CD4-positive, CD25-positive, alpha-beta regulatory T cell (primary cell): ENCODE measurements at regions not wholly inside any gene's neighbourhood (a gene's known extent, or its start where the extent isn't known, plus 50 kb on each side); places are given as distances from the start of the nearest gene placed in this dataset.

Source experiments
- ATAC-seq, 2 donors: fragments of 150-1000 bp; cut with Tn5 transposase; one replicate each; pipeline ENCODE4 v1.10.0; 2021; ENCODE audit warnings: low read depth in 2 of 2, moderate number of reproducible peaks in 2 of 2, moderate library complexity in 1 of 2
- DNase-seq, 3 donors: peaks; one replicate each; pipeline versions ENCODE4 v3.0.0 to v3.0.0-alpha.2; 2012 to 2022; ENCODE audit warnings: mixed read lengths in 1 of 3
- H3K27ac ChIP-seq: one replicate; pipeline ENCODE4 v1.7.0; 2013; ENCODE audit warnings: mild to moderate bottlenecking, low read length; ENCODE audit not compliant: insufficient read depth, poor library complexity, severe bottlenecking
- H3K27me3 ChIP-seq: one replicate; pipeline ENCODE4 v1.7.0; 2013; ENCODE audit warnings: low read length; ENCODE audit not compliant: control insufficient read depth, insufficient read depth
- H3K36me3 ChIP-seq: one replicate; pipeline ENCODE4 v1.7.0; 2013; ENCODE audit warnings: mild to moderate bottlenecking, low read length, moderate library complexity; ENCODE audit not compliant: control insufficient read depth, insufficient read depth
- H3K4me1 ChIP-seq: 2 replicates; pipeline ENCODE4 v1.7.0; 2013; ENCODE audit warnings: mild to moderate bottlenecking, low read length; ENCODE audit not compliant: insufficient read depth, control insufficient read depth, poor library complexity, severe bottlenecking
- H3K4me3 ChIP-seq: one replicate; pipeline ENCODE4 v1.7.0; 2013; ENCODE audit warnings: low read depth, mild to moderate bottlenecking, low read length, moderate library complexity
- H3K9me3 ChIP-seq, 2 experiments: 1 replicate in 1 of 2; 2 replicates in 1 of 2; pipeline ENCODE4 v1.7.0; 2013; ENCODE audit warnings: low read length in 2 of 2, mild to moderate bottlenecking in 1 of 2, moderate library complexity in 1 of 2; ENCODE audit not compliant: control insufficient read depth in 2 of 2
- H3K27ac Mint-ChIP-seq, 3 donors: one replicate each; pipeline ENCODE4 v1.8.0; 2020 to 2022; ENCODE audit warnings: mild to moderate bottlenecking in 3 of 3, mixed read lengths in 3 of 3, moderate library complexity in 2 of 3
- H3K27me3 Mint-ChIP-seq: one replicate; pipeline ENCODE4 v1.8.0; 2022; ENCODE audit warnings: mild to moderate bottlenecking, mixed read lengths
- H3K36me3 Mint-ChIP-seq: one replicate; pipeline ENCODE4 v1.8.0; 2020; ENCODE audit warnings: mixed read lengths
- H3K4me1 Mint-ChIP-seq, 4 donors: one replicate each; pipeline ENCODE4 v1.8.0; 2020 to 2022; ENCODE audit warnings: mixed read lengths in 4 of 4, mild to moderate bottlenecking in 1 of 4
- H3K4me3 Mint-ChIP-seq, 4 donors: one replicate each; pipeline ENCODE4 v1.8.0; 2020 to 2022; ENCODE audit warnings: mild to moderate bottlenecking in 4 of 4, mixed read lengths in 4 of 4, moderate library complexity in 3 of 4
- H3K9me3 Mint-ChIP-seq, 7 donors: one replicate each; pipeline ENCODE4 v1.8.0; 2020 to 2022; ENCODE audit warnings: mixed read lengths in 7 of 7, mild to moderate bottlenecking in 3 of 7, moderate library complexity in 2 of 7

GRCh38 chr7:10211861-10212260 is 761.8 kb upstream of the PHF14 start:
- H3K36me3 Mint-ChIP-seq, result no peaks in the 10 kb centered on the region
- peaks cover 0 to 18% (median 4%) of the 10 kb centered on the region in 7 donors for H3K9me3 Mint-ChIP-seq
- H3K4me1 Mint-ChIP-seq, result no peaks in the 10 kb centered on the region
- no peaks in the 10 kb centered on the region for H3K27me3 Mint-ChIP-seq
- H3K4me3 Mint-ChIP-seq, result no peak overlapping the region
- Histone ChIP-seq H3K4me3 (no peak overlapping the region), H3K36me3 (no peaks in the 10 kb centered on the region), H3K9me3 (peaks cover 2 to 14% of the 10 kb centered on the region in 2 experiments), H3K27me3 (no peaks in the 10 kb centered on the region), H3K4me1 (no peaks in the 10 kb centered on the region), H3K27ac (no peak overlapping the region)
- ATAC-seq, result no peak
- DNase-seq, result no peak
- no peak overlapping the region for H3K27ac Mint-ChIP-seq

- H3K9me3 ChIP-seq, result peaks cover 2 to 14% of the 10 kb centered on the region in 2 experiments
- H3K27ac Mint-ChIP-seq, result no peak overlapping the region
- H3K4me3 ChIP-seq, result no peak overlapping the region
- ATAC-seq (no peak), DNase-seq (no peak)
- no peaks in the 10 kb centered on the region for H3K36me3 Mint-ChIP-seq
- no peaks in the 10 kb centered on the region for H3K27me3 Mint-ChIP-seq
- H3K4me1 ChIP-seq, result no peaks in the 10 kb centered on the region
- no peak overlapping the region for H3K4me3 Mint-ChIP-seq
- H3K4me1 Mint-ChIP-seq, result no peaks in the 10 kb centered on the region
- no peak overlapping the region for H3K27ac ChIP-seq
- no peaks in the 10 kb centered on the region for H3K27me3 ChIP-seq
- H3K9me3 Mint-ChIP-seq, result peaks cover 0 to 22% (median 4%) of the 10 kb centered on the region in 7 donors
- no peaks in the 10 kb centered on the region for H3K36me3 ChIP-seq
Observed at GRCh38 chr7:10212649-10213048, 761.0 kb upstream of the PHF14 start.

- H3K27me3 ChIP-seq, result no peaks in the 10 kb centered on the region
- H3K36me3 Mint-ChIP-seq, result no peaks in the 10 kb centered on the region
- peaks cover 0 to 12% (median 4%) of the 10 kb centered on the region in 7 donors for H3K9me3 Mint-ChIP-seq
- H3K27ac ChIP-seq, result no peak overlapping the region
- ATAC-seq (no peak), DNase-seq (no peak)
- no peak overlapping the region for H3K27ac Mint-ChIP-seq
- H3K27me3 Mint-ChIP-seq, result no peaks in the 10 kb centered on the region
- H3K36me3 ChIP-seq, result no peaks in the 10 kb centered on the region
- H3K4me3 ChIP-seq, result no peak overlapping the region
- peaks cover 5 to 10% of the 10 kb centered on the region in 2 experiments for H3K9me3 ChIP-seq
- H3K4me1 Mint-ChIP-seq, result no peaks in the 10 kb centered on the region
- no peaks in the 10 kb centered on the region for H3K4me1 ChIP-seq
- no peak overlapping the region for H3K4me3 Mint-ChIP-seq
Observed at GRCh38 chr7:10216462-10216861, 757.2 kb upstream of the PHF14 start.

GRCh38 chr7:10221084-10221483 is 752.6 kb upstream of the PHF14 start:
- ATAC-seq (no peak), DNase-seq (no peak)
- no peaks in the 10 kb centered on the region for H3K27me3 ChIP-seq
- no peak overlapping the region for H3K27ac ChIP-seq
- H3K36me3 Mint-ChIP-seq, result no peaks in the 10 kb centered on the region
- H3K4me1 Mint-ChIP-seq, result no peaks in the 10 kb centered on the region
- no peak overlapping the region for H3K27ac Mint-ChIP-seq
- no peak overlapping the region for H3K4me3 ChIP-seq
- no peak overlapping the region for H3K4me3 Mint-ChIP-seq
- H3K4me1 ChIP-seq, result no peaks in the 10 kb centered on the region
- H3K9me3 ChIP-seq, result peaks cover 0 to 9% of the 10 kb centered on the region in 2 experiments
- H3K9me3 Mint-ChIP-seq, result peaks cover 0 to 18% (median 4%) of the 10 kb centered on the region in 7 donors
- peaks cover 4% of the 10 kb centered on the region for H3K27me3 Mint-ChIP-seq
- no peaks in the 10 kb centered on the region for H3K36me3 ChIP-seq

- Histone ChIP-seq H3K36me3 (no peaks in the 10 kb centered on the region), H3K4me3 (no peak overlapping the region), H3K9me3 (peaks cover 0 to 11% of the 10 kb centered on the region in 2 experiments), H3K27ac (no peak overlapping the region), H3K4me1 (no peaks in the 10 kb centered on the region), H3K27me3 (no peaks in the 10 kb centered on the region)
- Mint-ChIP-seq H3K9me3 (peaks cover 0 to 16% (median 1%) of the 10 kb centered on the region in 7 donors), H3K36me3 (no peaks in the 10 kb centered on the region), H3K27ac (no peak overlapping the region), H3K27me3 (peaks cover 4% of the 10 kb centered on the region), H3K4me1 (no peaks in the 10 kb centered on the region), H3K4me3 (no peak overlapping the region)
- no peak for DNase-seq
- ATAC-seq, result no peak
Observed at GRCh38 chr7:10222976-10223375, 750.7 kb upstream of the PHF14 start.

- Mint-ChIP-seq H3K36me3 (no peaks in the 10 kb centered on the region), H3K4me3 (no peak overlapping the region), H3K27ac (no peak overlapping the region), H3K4me1 (no peaks in the 10 kb centered on the region), H3K9me3 (peaks cover 0 to 16% (median 4%) of the 10 kb centered on the region in 7 donors), H3K27me3 (peaks cover 4% of the 10 kb centered on the region)
- Histone ChIP-seq H3K36me3 (no peaks in the 10 kb centered on the region), H3K4me3 (no peak overlapping the region), H3K9me3 (peaks cover 0 to 6% of the 10 kb centered on the region in 2 experiments), H3K27me3 (no peaks in the 10 kb centered on the region), H3K27ac (no peak overlapping the region), H3K4me1 (no peaks in the 10 kb centered on the region)
- no peak for DNase-seq
- ATAC-seq, result no peak
Observed at GRCh38 chr7:10225275-10225674, 748.4 kb upstream of the PHF14 start.

GRCh38 chr7:10237306-10237705 is 736.4 kb upstream of the PHF14 start:
- Histone ChIP-seq H3K27me3 (no peaks in the 10 kb centered on the region), H3K36me3 (no peaks in the 10 kb centered on the region), H3K9me3 (peaks cover 0 to 4% of the 10 kb centered on the region in 2 experiments), H3K27ac (no peak overlapping the region), H3K4me3 (no peak overlapping the region), H3K4me1 (no peaks in the 10 kb centered on the region)
- peaks cover 0 to 16% (median 9%) of the 10 kb centered on the region in 7 donors for H3K9me3 Mint-ChIP-seq
- no peaks in the 10 kb centered on the region for H3K4me1 Mint-ChIP-seq
- no peak overlapping the region for H3K4me3 Mint-ChIP-seq
- no peak overlapping the region for H3K27ac Mint-ChIP-seq
- ATAC-seq (no peak), DNase-seq (no peak)
- no peaks in the 10 kb centered on the region for H3K36me3 Mint-ChIP-seq
- no peaks in the 10 kb centered on the region for H3K27me3 Mint-ChIP-seq

GRCh38 chr7:10238641-10239040 is 735.0 kb upstream of the PHF14 start:
- no peak overlapping the region for H3K27ac Mint-ChIP-seq
- H3K4me1 Mint-ChIP-seq, result no peaks in the 10 kb centered on the region
- DNase-seq, result no peak

More at GRCh38 chr7:10238641-10239040, 735.0 kb upstream of the PHF14 start:
- Mint-ChIP-seq H3K4me3 (no peak overlapping the region), H3K36me3 (no peaks in the 10 kb centered on the region), H3K9me3 (peaks cover 4 to 16% (median 9%) of the 10 kb centered on the region in 7 donors), H3K27me3 (no peaks in the 10 kb centered on the region)
- Histone ChIP-seq H3K27me3 (no peaks in the 10 kb centered on the region), H3K36me3 (no peaks in the 10 kb centered on the region), H3K4me3 (no peak overlapping the region), H3K4me1 (no peaks in the 10 kb centered on the region), H3K27ac (no peak overlapping the region), H3K9me3 (peaks cover 0 to 8% of the 10 kb centered on the region in 2 experiments)
- no peak for ATAC-seq
